OCI-M1 (cell line): ENCODE measurements at regions not wholly inside any gene's neighbourhood (a gene's known extent, or its start where the extent isn't known, plus 50 kb on each side); places are given as distances from the start of the nearest gene placed in this dataset.

Experiments used
- DNase-seq: peaks from one replicate; lab custom pipeline; 2025; lab: John Stamatoyannopoulos, UW

- DNase-seq = no peak
Observed at GRCh38 chr7:114856625-114857024, 65.3 kb upstream of the MDFIC start.

- DNase-seq = peak; percentile 2
Observed at GRCh38 chr7:114857605-114858004, 64.3 kb upstream of the MDFIC start.

- DNase-seq = no peak
Observed at GRCh38 chr7:114859477-114859876, 62.4 kb upstream of the MDFIC start.

GRCh38 chr7:114860206-114860605, 61.7 kb upstream of the MDFIC start:
- no peak for DNase-seq

- DNase-seq = no peak
Observed at GRCh38 chr7:114862406-114862805, 59.5 kb upstream of the MDFIC start.

GRCh38 chr7:114864278-114864677, 57.6 kb upstream of the MDFIC start:
- no peak for DNase-seq

GRCh38 chr7:114865564-114865963, 56.3 kb upstream of the MDFIC start:
- peak; percentile 54 for DNase-seq
